NT2/D1 (cell line): ENCODE measurements at regions not wholly inside any gene's neighbourhood (a gene's known extent, or its start where the extent isn't known, plus 50 kb on each side); places are given as distances from the start of the nearest gene placed in this dataset.

Experiments
- DNase-seq: peaks from one replicate; pipeline ENCODE4 v3.0.0-alpha.2; 2011; ENCODE audit warnings: low read depth, low spot score
- H3K27me3 ChIP-seq: 2 replicates; pipeline ENCODE4 v1.6.0; 2011; ENCODE audit warnings: mild to moderate bottlenecking; ENCODE audit not compliant: insufficient read length, insufficient read depth
- H3K36me3 ChIP-seq: 2 replicates; pipeline ENCODE4 v1.6.1; 2011; ENCODE audit warnings: mild to moderate bottlenecking, low read length, mixed read lengths; ENCODE audit not compliant: insufficient read depth, insufficient read length
- H3K4me1 ChIP-seq: 2 replicates; pipeline ENCODE4 v1.5.1; 2011; ENCODE audit not compliant: insufficient read depth, insufficient read length
- H3K4me3 ChIP-seq: 2 replicates; pipeline ENCODE4 v1.5.1; 2011; ENCODE audit warnings: low read depth; ENCODE audit not compliant: insufficient read length
- H3K9ac ChIP-seq: 2 replicates; pipeline ENCODE4 v1.6.0; 2011; ENCODE audit warnings: low read depth; ENCODE audit not compliant: insufficient read length
- H3K9me3 ChIP-seq: 2 replicates; pipeline ENCODE4 v1.5.1; 2011; ENCODE audit warnings: mild to moderate bottlenecking, low read length; ENCODE audit not compliant: insufficient read depth
- SUZ12 ChIP-seq: IDR thresholded peaks from 2 replicates; pipeline ENCODE4 v1.6.1; 2011; ENCODE audit not compliant: insufficient read length, insufficient read depth; ENCODE audit errors: extremely low read depth
- YY1 ChIP-seq: IDR thresholded peaks from 2 replicates; pipeline ENCODE4 v1.6.1; 2011; ENCODE audit not compliant: insufficient read length, insufficient read depth
- ZNF274 ChIP-seq: IDR thresholded peaks from 2 replicates; pipeline ENCODE4 v1.6.1; 2011; ENCODE audit warnings: mild to moderate bottlenecking, low read depth, low read length

GRCh38 chr3:117195034-117195433, 485.5 kb downstream of the TUSC7 start:
- no peak for TF ChIP-seq ZNF274
- no peak for TF ChIP-seq YY1
- TF ChIP-seq SUZ12: no peak
- no peak for DNase-seq
- Histone ChIP-seq H3K27me3 (no peaks in the 10 kb centered on the region), H3K4me1 (no peaks in the 10 kb centered on the region), H3K36me3 (no peaks in the 10 kb centered on the region), H3K4me3 (no peak overlapping the region), H3K9me3 (no peaks in the 10 kb centered on the region), H3K9ac (no peak overlapping the region)

- Histone ChIP-seq H3K9ac (no peak overlapping the region), H3K27me3 (no peaks in the 10 kb centered on the region), H3K4me3 (no peak overlapping the region), H3K36me3 (no peaks in the 10 kb centered on the region), H3K4me1 (no peaks in the 10 kb centered on the region), H3K9me3 (no peaks in the 10 kb centered on the region)
- TF ChIP-seq SUZ12 (no peak), YY1 (no peak), ZNF274 (no peak)
- no peak for DNase-seq
Measured at GRCh38 chr3:117200962-117201361, 491.4 kb downstream of the TUSC7 start.

- H3K4me1 ChIP-seq: no peaks in the 10 kb centered on the region
- H3K36me3 ChIP-seq: no peaks in the 10 kb centered on the region
- no peak overlapping the region for H3K9ac ChIP-seq
- H3K9me3 ChIP-seq: no peaks in the 10 kb centered on the region
- no peaks in the 10 kb centered on the region for H3K27me3 ChIP-seq
- DNase-seq: no peak
- TF ChIP-seq ZNF274 (no peak), YY1 (no peak), SUZ12 (no peak)
- H3K4me3 ChIP-seq: no peak overlapping the region
Measured at GRCh38 chr3:117201901-117202774, 492.6 kb downstream of the TUSC7 start.

GRCh38 chr3:117217355-117217754, 507.8 kb downstream of the TUSC7 start:
- H3K36me3 ChIP-seq: no peaks in the 10 kb centered on the region
- H3K4me1 ChIP-seq: no peaks in the 10 kb centered on the region
- H3K4me3 ChIP-seq: no peak overlapping the region
- TF ChIP-seq YY1: no peak
- TF ChIP-seq SUZ12: no peak
- H3K9ac ChIP-seq: no peak overlapping the region
- 0 out of 2 replicates have a peak, but pooled peaks cover 4% of the 10 kb centered on the region for H3K9me3 ChIP-seq
- DNase-seq: no peak
- H3K27me3 ChIP-seq: no peaks in the 10 kb centered on the region

- no peak overlapping the region for H3K9ac ChIP-seq
- no peak for DNase-seq
- H3K9me3 ChIP-seq: no peaks in the 10 kb centered on the region
- no peaks in the 10 kb centered on the region for H3K27me3 ChIP-seq
- no peaks in the 10 kb centered on the region for H3K4me1 ChIP-seq
- no peak overlapping the region for H3K4me3 ChIP-seq
- no peaks in the 10 kb centered on the region for H3K36me3 ChIP-seq
- TF ChIP-seq YY1 (no peak), SUZ12 (no peak), ZNF274 (no peak)
Measured at GRCh38 chr3:117217760-117218316, 508.3 kb downstream of the TUSC7 start.

GRCh38 chr3:117218641-117219048, 509.1 kb downstream of the TUSC7 start:
- H3K4me1 ChIP-seq: no peaks in the 10 kb centered on the region
- H3K9ac ChIP-seq: no peak overlapping the region
- no peaks in the 10 kb centered on the region for H3K9me3 ChIP-seq
- H3K27me3 ChIP-seq: no peaks in the 10 kb centered on the region
- TF ChIP-seq YY1 (no peak), ZNF274 (no peak), SUZ12 (no peak)
- no peaks in the 10 kb centered on the region for H3K36me3 ChIP-seq
- no peak overlapping the region for H3K4me3 ChIP-seq
- no peak for DNase-seq

- H3K36me3 ChIP-seq: no peaks in the 10 kb centered on the region
- TF ChIP-seq YY1 (no peak), SUZ12 (no peak), ZNF274 (no peak)
- no peak overlapping the region for H3K4me3 ChIP-seq
- DNase-seq: no peak
- H3K9me3 ChIP-seq: no peaks in the 10 kb centered on the region
- H3K27me3 ChIP-seq: no peaks in the 10 kb centered on the region
- no peak overlapping the region for H3K9ac ChIP-seq
- no peaks in the 10 kb centered on the region for H3K4me1 ChIP-seq
Measured at GRCh38 chr3:117219296-117219695, 509.7 kb downstream of the TUSC7 start.
